ENCODE measurements at regions not wholly inside any gene's neighbourhood (a gene's known extent, or its start where the extent isn't known, plus 50 kb on each side); places are given as distances from the start of the nearest gene placed in this dataset.
A peak's percentile ranks its signal among the peaks of the same experiment; 100 is the strongest.

GRCh38 chr5:145479271-145479670 lies 355.9 kb downstream of the PRELID2 start (continued):
- TF ChIP-seq THRB (CRISPR knock-in tag; conservative IDR thresholded peaks at IDR 0.05) = no peak

- Histone ChIP-seq H3K79me2 (ENCODE audit: control insufficient read depth, insufficient read depth, low read length) (no peaks in the 10 kb centered on the region), H3K4me2 (ENCODE audit: insufficient read depth, low read length) (no peak overlapping the region), H3K4me1 (replicated peaks in 1 of 2; ENCODE audit: control insufficient read depth in 2 of 2, insufficient read depth in 2 of 2, low read length in 2 of 2) (no peaks in the 10 kb centered on the region), H3K36me3 (ENCODE audit: control insufficient read depth, insufficient read depth, low read length) (no peaks in the 10 kb centered on the region), H4K20me1 (replicated peaks; ENCODE audit: control insufficient read depth, insufficient read depth, low read length) (no peaks in the 10 kb centered on the region), H3K9ac (ENCODE audit: insufficient read depth in 1 of 2, low read depth in 2 of 2, low read length in 2 of 2) (no peak overlapping the region), H3K9me1 (ENCODE audit: control insufficient read depth, insufficient read depth, low read length) (no peaks in the 10 kb centered on the region), H3K4me3 (no peak overlapping the region), H3K27me3 (ENCODE audit: control insufficient read depth in 2 of 2, insufficient read depth in 2 of 2, low read length in 2 of 2) (no peaks in the 10 kb centered on the region), H2AFZ (ENCODE audit: low read depth, low read length) (no peak overlapping the region), H3K9me3 (replicated peaks; ENCODE audit: control insufficient read depth, insufficient read depth, low read depth, low read length) (no peaks in the 10 kb centered on the region), H3K27ac (ENCODE audit: extremely low read depth, low read depth, low read length) (no peak overlapping the region)
- DNase-seq (ENCODE audit: extremely low read depth in 1 of 4, low spot score in 3 of 4) (no peak), ATAC-seq (no peak), FAIRE-seq (no peak)
- peak; percentile 39; the same call in 1 of the 2 replicates for TF ChIP-seq REST (IDR thresholded peaks at IDR 0.05; ENCODE audit: borderline replicate concordance)
- TF ChIP-seq REST (CRISPR knock-in tag; IDR thresholded peaks at IDR 0.05; ENCODE audit: low read depth) = no peak
- TF ChIP-seq ZNF239 (CRISPR knock-in tag; IDR thresholded peaks at IDR 0.05) = no peak
- no peak for TF ChIP-seq ZBTB8A (IDR thresholded peaks at IDR 0.05; ENCODE audit: partially characterized antibody)
- no peak for TF ChIP-seq BRF2 (IDR thresholded peaks at IDR 0.05; ENCODE audit: borderline replicate concordance, insufficient read depth, insufficient read length)
- 4% methylated on average over 2 of the region's 2 CpGs for whole genome bisulfite sequencing (ENCODE audit: insufficient coverage, low coverage, missing lambda C conversion rate)
- BruUV-seq (replicated peaks) = no TSS peak
- in situ Hi-C loops (cut with MboI) = no loop called here
- CTCF ChIA-PET (ENCODE audit: low intra/inter-chr PET ratio) = no interaction called here
- intact Hi-C loops (cut with micrococcal nuclease) = no loop called here
- POLR2A ChIA-PET = no interaction called here
Observed at GRCh38 chr5:145478651-145479050, 356.5 kb downstream of the PRELID2 start.

Measured in K562 (cell line).